NCI-H2081 treated with DMSO at 0.1 percent for 48 hours (cell line): ENCODE measurements at regions not wholly inside any gene's neighbourhood (a gene's known extent, or its start where the extent isn't known, plus 50 kb on each side); places are given as distances from the start of the nearest gene placed in this dataset.
"Not testable (repeated sequence)": the region's sequence is repeated elsewhere in the genome, so short reads cannot be mapped to it uniquely, and the experiment has no call there.

Source experiments
- DNase-seq: peaks from one replicate; lab custom pipeline; 2025; lab: John Stamatoyannopoulos, UW

GRCh38 chr18:27579364-27579763, 394.3 kb upstream of the CHST9 start:
- DNase-seq: no peak

- DNase-seq: no peak
Measured at GRCh38 chr18:27577752-27578151, 392.6 kb upstream of the CHST9 start.

- DNase-seq: no peak
Measured at GRCh38 chr18:27577265-27577664, 392.2 kb upstream of the CHST9 start.

GRCh38 chr18:27567434-27567833, 382.3 kb upstream of the CHST9 start:
- no peak for DNase-seq

DNA sequence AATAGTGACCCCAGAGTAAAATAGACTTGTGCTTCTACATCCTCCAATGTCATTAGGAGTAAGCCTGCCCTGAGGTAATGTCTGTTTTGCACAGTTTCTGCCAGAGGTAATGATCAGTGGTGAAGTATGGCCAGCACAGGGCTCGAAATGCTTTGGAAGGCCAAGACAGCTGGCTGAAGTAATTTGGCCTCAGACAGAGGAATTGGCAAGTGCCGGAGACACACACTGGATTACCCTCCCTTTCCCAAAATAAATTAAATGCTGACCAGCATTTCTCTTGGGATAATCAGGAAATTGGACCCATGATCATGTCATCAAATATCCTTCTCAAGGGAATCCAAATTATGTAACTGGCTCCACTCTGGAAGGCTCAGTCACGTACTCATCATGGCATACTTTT, 379.0 kb upstream of the CHST9 start:
- DNase-seq: no peak

DNA sequence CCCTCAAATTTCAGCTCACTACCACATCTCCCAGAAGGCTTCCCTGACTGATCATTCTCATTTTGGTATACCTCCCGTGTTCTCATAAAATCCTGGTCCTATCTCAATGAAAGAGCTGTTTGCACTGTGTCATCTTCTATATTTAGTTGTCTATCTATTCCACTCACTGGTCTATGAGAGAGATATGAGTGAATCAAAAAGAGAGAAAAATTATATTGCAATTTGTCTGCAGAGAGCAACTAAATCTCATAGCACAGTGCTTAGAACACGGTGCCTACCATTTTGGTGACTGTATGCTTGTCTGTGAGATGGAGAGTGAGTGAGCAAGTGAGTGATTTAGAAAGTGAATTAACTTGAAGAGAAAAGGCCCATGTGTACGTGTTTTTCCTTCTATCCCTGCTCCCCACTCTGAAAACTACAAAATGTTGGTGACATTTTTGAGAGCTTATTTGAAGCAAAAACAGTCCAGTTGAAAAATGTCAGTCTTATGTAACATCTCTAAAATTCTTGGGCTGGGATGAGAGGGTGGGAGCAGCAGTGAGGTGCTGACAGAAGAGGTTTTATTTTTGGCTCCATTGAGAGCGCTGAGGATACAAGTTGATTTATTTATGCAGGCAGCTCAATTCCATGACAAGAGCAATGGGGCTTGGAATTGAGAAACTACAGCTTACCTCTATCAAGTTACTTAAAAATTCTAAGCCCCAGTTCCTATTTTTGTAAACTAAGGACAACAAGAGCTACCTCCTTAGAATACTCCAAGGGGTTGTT, 373.5 kb upstream of the CHST9 start:
- no peak for DNase-seq

GRCh38 chr18:27556741-27557140, 371.6 kb upstream of the CHST9 start:
- DNase-seq: no peak

DNA sequence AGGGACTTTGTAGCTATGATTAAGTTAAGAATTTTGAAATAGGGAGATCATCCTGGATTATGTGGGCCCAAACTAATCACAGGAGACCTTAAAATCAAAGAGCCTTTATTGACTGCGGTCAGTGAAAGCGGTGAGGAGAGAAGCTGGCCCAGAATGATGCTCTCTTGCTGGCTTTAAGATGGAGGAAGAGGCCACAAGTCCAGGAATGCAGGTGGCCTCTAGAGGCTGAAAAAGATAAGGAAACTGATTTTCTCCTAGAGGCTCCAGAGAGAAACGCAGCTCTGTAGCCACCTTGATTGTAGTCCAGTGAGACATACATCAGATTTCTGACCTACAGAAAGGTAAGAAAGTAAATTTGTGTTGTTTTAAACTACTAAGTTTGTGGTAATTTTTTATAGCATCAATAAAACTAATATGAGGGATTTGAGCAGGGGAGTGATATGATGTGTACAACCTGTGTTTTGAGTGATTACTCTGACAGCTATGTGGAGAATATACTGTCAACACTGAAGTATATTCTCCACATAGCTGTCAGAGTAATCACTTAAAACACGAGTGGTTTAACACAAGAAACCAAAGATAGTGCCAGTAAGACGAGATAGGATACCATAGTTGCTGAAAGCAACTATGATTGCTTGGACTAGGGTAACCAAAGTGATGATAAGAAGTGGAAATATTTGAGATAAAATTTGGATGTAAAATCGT, 364.4 kb upstream of the CHST9 start:
- DNase-seq: no peak

GRCh38 chr18:27546991-27547390, 361.9 kb upstream of the CHST9 start:
- no peak for DNase-seq

DNA sequence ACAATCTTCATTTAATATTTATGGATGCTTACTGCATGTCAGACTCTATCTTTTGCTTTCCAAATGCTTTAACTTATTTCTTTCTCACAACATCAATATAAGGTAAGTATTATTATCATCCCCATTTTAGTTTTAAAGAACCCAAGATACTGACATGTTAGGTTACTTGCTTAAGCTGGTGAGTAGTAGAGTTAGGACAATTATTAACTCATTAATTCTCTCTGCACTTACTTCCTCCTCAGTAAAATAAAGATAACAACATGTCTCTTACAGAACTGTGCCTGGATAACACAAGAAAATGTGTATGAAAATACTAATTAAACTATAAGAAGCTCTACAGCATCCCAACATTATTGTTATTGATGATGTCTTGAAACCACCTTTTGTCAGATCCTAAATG, 359.1 kb upstream of the CHST9 start:
- DNase-seq: no peak

GRCh38 chr18:27541293-27541692, 356.2 kb upstream of the CHST9 start:
- DNase-seq: no peak

DNA sequence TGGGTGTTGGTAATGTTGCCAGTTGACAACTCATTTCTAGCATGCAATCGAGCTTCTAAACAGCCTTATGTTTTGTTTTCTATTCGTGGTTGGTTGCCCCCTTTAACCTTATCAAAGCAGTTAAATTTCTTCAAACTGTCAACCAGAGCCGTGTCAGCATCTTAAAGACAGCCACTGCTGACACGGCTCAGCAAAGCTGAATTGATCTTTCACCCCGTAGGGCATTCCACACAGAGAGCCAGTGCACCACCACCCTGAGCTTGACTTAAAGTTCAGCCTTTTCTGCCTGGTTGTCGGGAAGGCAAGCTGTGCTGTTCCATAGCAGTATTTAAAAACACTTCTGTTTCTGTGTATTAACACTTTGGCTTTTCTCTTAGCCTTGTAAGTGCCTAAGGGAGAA, 355.0 kb upstream of the CHST9 start:
- no peak for DNase-seq

GRCh38 chr18:27528925-27529521, 343.9 kb upstream of the CHST9 start:
- no peak for DNase-seq

GRCh38 chr18:27527856-27528255, 342.7 kb upstream of the CHST9 start:
- DNase-seq: no peak

- no peak for DNase-seq
Measured at GRCh38 chr18:27520401-27520800, 335.3 kb upstream of the CHST9 start.

DNA sequence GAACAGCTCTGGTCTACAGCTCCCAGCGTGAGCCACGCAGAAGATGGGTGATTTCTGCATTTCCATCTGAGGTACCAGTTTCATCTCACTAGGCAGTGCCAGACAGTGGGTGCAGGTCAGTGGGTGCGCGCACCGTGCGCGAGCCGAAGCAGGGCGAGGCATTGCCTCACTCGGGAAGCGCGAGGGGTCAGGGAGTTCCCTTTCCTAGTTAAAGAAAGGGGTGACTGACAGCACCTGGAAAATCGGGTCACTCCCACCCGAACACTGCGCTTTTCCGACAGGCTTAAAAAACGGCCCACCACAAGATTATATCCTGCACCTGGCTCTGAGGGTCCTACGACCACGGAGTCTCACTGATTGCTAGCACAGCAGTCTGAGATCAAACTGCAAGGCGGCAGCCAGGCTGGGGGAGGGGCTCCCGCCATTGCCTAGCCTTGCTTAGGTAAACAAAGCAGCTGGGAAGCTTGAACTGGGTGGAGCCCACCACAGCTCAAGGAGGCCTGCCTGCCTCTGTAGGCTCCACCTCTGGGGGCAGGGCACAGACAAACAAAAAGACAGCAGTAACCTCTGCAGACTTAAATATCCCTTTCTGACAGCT, 325.0 kb upstream of the CHST9 start:
- not testable (repeated sequence) for DNase-seq

- no peak for DNase-seq
Measured at GRCh38 chr18:27501671-27502070, 316.6 kb upstream of the CHST9 start.

- DNase-seq: no peak
Measured at GRCh38 chr18:27500531-27500930, 315.4 kb upstream of the CHST9 start.

DNA sequence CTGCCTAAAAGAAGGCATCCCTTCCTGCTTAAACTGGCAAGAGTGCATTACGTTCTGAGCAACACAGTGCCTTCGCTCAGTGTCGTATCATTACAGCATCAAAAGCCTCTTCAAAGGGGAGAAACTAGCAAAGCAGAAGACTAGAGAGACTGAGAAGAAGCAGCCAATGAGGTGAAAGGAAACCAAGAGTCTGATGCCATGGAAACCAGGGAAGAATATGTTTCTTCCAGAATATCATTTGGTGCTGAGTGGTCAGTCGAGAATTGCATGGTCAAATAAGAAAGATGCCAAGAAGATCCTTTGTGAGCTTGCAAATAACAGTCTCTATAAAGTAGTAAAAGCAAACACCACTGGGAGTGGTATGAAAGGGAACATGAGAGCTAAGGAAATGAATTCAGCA, 312.1 kb upstream of the CHST9 start:
- no peak for DNase-seq

DNA sequence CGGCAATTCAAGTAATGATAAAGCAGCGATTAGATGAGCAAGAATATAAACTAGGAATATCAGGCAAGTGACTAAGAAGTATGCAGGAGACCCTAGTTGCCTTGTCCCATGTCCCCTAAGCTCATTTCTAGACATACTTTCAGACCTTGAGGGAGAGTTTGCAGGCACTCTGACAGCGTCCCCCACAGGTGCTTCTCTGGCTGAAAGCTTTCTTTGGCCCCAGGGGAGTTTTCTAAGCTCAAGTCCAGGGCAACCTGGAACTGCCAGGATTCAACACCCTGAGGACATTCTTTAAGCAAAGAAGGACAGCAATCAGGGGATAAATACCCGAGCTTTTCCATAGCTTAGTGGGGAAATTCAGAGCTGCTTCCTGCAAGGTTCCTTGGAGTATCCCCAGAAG, 308.1 kb upstream of the CHST9 start:
- no peak for DNase-seq

- DNase-seq: no peak
Measured at GRCh38 chr18:27491772-27492171, 306.7 kb upstream of the CHST9 start.

- no peak for DNase-seq
Measured at GRCh38 chr18:27483276-27483675, 298.2 kb upstream of the CHST9 start.

DNA sequence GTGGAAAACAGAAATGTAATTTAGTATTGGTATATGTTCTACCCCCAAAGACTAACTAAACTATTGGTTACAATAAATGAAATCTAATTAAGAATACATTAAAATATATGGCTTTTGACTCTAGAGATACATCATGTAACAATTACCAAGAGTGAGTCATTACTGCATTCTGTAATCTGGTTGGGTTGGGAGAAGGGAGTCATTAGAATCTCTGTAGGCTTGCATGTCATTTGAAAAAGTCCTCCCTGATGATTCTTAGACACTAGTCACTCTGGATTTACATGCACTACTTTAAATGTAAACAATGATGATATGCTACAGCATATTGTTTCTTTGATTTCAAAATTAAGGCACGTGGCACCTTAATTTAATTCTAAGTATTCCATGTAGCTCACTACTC, 293.4 kb upstream of the CHST9 start:
- DNase-seq: no peak
